Effector memory CD8-positive, alpha-beta T cell (primary cell): ENCODE measurements at regions not wholly inside any gene's neighbourhood (a gene's known extent, or its start where the extent isn't known, plus 50 kb on each side); places are given as distances from the start of the nearest gene placed in this dataset.

Experiments used
- ATAC-seq: fragments of 150-1000 bp; cut with Tn5 transposase; replicated peaks from 2 replicates; pipeline ENCODE4 v1.10.0; 2021; ENCODE audit warnings: mild to moderate bottlenecking, moderate library complexity
- DNase-seq, 3 experiments: peaks; one replicate each; pipeline ENCODE4 v3.0.0; 2021
- H3K27ac Mint-ChIP-seq, 2 donors: one replicate each; pipeline ENCODE4 v1.8.0; 2022; ENCODE audit warnings: mild to moderate bottlenecking in 2 of 2, mixed read lengths in 2 of 2, moderate library complexity in 2 of 2
- H3K27me3 Mint-ChIP-seq, 2 donors: one replicate each; pipeline ENCODE4 v1.8.0; 2022; ENCODE audit warnings: mixed read lengths in 2 of 2
- H3K36me3 Mint-ChIP-seq: one replicate; pipeline ENCODE4 v1.8.0; 2022; ENCODE audit warnings: mild to moderate bottlenecking, moderate library complexity, mixed read lengths; ENCODE audit not compliant: insufficient read depth
- H3K4me1 Mint-ChIP-seq, 2 donors: one replicate each; pipeline ENCODE4 v1.8.0; 2022; ENCODE audit warnings: low read depth in 2 of 2, mixed read lengths in 2 of 2
- H3K4me3 Mint-ChIP-seq, 2 donors: one replicate each; pipeline ENCODE4 v1.8.0; 2022; ENCODE audit warnings: mild to moderate bottlenecking in 2 of 2, mixed read lengths in 2 of 2, moderate library complexity in 2 of 2
- H3K9me3 Mint-ChIP-seq, 2 donors: one replicate each; pipeline ENCODE4 v1.8.0; 2022; ENCODE audit warnings: mixed read lengths in 2 of 2

DNA sequence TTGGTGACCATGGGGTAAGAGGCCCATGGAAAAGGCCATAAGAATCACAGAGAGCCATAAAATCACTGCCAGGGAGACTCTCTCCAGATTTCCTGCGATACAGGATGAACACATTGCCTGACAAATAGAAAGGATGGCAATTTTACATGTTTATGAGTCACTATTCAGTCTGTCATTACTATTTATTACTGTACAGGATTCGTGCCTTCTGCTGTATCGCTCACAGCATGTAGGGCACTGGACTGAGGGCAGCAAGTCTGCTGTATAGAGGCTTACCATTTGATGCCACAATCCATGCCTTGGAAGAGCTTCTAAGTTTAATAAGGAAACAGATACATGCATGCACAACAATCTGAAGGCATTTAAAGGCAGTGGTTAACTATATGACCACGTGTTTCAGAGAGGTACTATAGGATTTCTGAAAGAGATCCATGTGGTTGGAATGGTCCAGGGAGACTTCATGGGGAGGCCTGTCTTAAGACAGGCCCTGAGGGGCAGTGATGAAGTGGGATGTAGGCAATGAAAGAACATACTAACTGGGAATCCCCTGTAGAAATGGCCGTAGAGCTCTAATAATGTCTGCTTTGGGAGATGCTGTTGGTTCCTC lies 702.4 kb upstream of the RAB6C start:
- ATAC-seq (no peak), DNase-seq (no peak)
- H3K27ac Mint-ChIP-seq: no peak overlapping the region
- H3K27me3 Mint-ChIP-seq: no peaks in the 10 kb centered on the region
- no peaks in the 10 kb centered on the region for H3K4me1 Mint-ChIP-seq
- no peak overlapping the region for H3K4me3 Mint-ChIP-seq
- H3K9me3 Mint-ChIP-seq: peaks cover 0 to 2% of the 10 kb centered on the region in 2 donors
- H3K36me3 Mint-ChIP-seq: no peaks in the 10 kb centered on the region

DNA sequence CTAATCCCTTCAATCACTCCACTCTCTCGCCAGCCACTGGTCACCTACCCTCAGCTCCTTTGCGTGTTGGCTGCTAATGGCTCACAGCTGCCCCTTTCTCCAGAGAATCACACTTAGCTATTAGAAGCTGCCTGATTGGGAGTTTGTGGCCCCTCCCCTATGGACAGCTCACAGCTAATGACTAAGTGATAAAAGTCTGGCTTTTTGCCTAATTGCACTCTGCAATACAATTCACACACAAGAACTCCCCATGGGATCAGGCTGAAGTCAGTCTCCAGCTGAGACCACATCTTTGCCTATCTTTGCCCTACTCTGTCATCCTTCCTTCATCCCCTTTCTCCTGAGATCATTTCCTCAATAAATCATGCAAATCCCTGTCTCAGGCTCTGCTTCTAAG lies 701.9 kb upstream of the RAB6C start:
- Mint-ChIP-seq H3K9me3 (peaks cover 0 to 2% of the 10 kb centered on the region in 2 donors), H3K4me1 (no peaks in the 10 kb centered on the region), H3K36me3 (no peaks in the 10 kb centered on the region), H3K27ac (no peak overlapping the region), H3K4me3 (no peak overlapping the region), H3K27me3 (no peaks in the 10 kb centered on the region)
- no peak for ATAC-seq
- DNase-seq: no peak

DNA sequence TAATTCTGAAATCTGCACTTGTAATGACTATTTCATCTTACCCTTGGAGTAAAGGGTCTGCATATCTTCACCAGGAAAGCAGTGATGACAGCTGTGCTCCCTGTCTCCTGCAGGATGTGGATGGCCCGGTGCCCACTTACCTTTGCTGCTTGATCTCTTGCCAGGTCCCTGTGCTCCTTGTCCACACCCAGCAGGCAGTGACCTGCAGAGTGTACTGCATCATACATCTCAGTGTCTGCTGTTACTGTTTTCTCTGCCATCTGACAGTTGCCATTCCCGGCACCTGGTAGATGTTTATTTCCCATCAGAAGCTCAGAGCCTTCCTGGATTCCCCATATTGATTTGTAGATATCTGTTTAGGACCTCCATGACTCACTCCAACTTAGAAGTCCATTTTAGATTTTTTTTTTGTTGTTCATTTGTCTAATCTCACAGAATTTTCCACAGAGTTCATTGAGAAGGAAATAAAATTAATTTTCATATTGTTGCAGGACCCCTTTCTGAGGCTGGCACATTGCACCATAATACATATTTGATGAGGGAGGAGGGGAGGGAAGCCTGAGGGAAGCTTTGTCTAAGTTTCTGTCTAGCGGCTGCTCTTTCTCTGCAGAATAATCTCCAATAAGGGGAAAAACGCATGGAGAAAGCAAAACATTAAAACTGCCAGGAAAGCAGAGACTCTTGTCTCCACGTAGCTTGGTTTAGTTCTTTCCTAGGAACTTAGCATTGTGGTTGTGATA lies 697.5 kb upstream of the RAB6C start:
- Mint-ChIP-seq H3K4me3 (no peak overlapping the region), H3K36me3 (no peaks in the 10 kb centered on the region), H3K4me1 (no peaks in the 10 kb centered on the region), H3K27ac (no peak overlapping the region), H3K9me3 (peaks cover 0 to 4% of the 10 kb centered on the region in 2 donors), H3K27me3 (no peaks in the 10 kb centered on the region)
- DNase-seq (no peak), ATAC-seq (no peak)

DNA sequence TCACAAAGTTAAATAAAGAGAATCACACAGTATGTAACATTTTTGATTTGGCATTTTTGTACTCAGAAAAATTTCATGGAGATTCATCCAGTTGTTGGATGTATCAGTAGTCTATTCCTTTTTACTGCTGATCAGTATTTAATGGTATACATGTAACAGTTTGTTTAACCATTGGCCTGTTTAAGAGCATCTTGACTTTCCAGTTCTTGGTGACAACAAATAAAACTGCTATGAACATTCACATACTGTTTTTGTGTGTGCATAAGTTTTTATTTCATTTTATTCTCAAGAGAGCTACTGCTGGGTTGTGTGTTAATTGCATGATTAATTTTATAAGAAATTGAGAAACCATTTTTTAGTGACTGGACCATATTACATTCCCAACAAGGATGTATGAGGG lies 694.5 kb upstream of the RAB6C start:
- Mint-ChIP-seq H3K36me3 (peaks cover 3% of the 10 kb centered on the region), H3K4me1 (no peaks in the 10 kb centered on the region), H3K27me3 (no peaks in the 10 kb centered on the region), H3K4me3 (no peak overlapping the region), H3K27ac (no peak overlapping the region), H3K9me3 (peaks cover 0 to 4% of the 10 kb centered on the region in 2 donors)
- ATAC-seq: no peak
- no peak for DNase-seq

DNA sequence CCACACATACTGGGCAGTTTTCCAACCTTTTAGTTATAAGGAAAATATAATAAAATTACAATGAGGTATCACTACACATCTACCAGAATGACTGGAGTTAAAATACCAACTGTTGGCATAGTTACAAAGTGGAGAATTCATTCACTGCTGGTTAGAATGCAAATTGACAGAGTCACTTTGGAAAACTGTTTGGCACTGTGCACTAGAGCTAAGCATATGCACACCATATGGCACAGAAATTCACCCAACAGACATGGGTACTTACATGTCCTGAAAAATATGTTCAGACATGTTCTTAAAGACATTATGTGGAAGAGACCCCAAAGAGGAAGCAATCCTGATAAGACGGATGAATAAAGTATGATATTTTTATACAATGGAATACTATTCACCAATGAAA lies 686.1 kb upstream of the RAB6C start:
- Mint-ChIP-seq H3K27ac (no peak overlapping the region), H3K36me3 (peaks cover 3% of the 10 kb centered on the region), H3K9me3 (peaks cover 6 to 14% of the 10 kb centered on the region in 2 donors), H3K27me3 (no peaks in the 10 kb centered on the region), H3K4me3 (no peak overlapping the region), H3K4me1 (no peaks in the 10 kb centered on the region)
- no peak for DNase-seq
- ATAC-seq: no peak

DNA sequence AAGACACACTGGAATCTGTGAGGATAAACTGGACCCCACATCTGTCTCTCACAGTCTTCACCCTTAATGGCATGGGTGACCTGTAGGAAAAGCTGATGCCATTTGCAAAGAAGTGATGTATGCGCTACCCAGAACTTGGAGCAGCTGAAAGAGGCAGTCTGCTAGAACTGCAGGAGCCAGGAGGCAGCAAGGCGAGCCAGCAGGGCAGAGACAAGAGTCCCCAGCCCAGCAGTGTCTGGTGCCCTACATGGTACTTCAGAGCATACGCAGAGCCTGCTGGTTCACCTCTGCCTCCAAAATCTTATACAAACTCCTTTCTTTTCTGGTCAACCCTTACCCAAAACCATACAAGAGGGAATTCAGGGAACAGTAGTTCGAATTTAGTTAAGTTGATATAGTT lies 683.1 kb upstream of the RAB6C start:
- ATAC-seq: no peak

DNA sequence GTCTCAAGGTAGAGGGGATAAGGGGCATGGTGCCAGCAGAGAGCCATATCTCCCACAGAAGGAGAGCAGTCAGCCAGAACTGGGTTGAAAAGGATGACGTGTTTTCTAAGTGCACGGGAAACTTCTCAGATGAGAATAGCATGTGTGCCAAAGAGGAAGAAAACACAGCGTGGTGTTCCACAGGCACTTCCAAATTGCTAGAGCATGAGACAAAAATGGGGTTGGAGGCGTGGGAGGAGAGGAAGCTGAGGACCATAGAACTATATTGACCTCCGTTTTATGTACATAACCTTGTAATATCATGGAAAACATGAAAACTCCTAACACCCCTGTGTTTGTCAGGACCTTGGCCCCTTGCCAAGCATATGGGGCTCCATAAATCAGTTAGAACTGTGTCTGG lies 682.7 kb upstream of the RAB6C start:
- Mint-ChIP-seq H3K4me3 (no peak overlapping the region), H3K4me1 (no peaks in the 10 kb centered on the region), H3K36me3 (peaks cover 3% of the 10 kb centered on the region), H3K9me3 (peaks cover 6 to 7% of the 10 kb centered on the region in 2 donors), H3K27ac (no peak overlapping the region), H3K27me3 (peaks cover 5 to 14% of the 10 kb centered on the region in 2 donors)
- DNase-seq (no peak), ATAC-seq (no peak)

More for the DNA sequence above, 683.1 kb upstream of the RAB6C start:
- Mint-ChIP-seq H3K27me3 (peaks cover 5 to 14% of the 10 kb centered on the region in 2 donors), H3K27ac (no peak overlapping the region), H3K4me1 (no peaks in the 10 kb centered on the region), H3K4me3 (no peak overlapping the region), H3K9me3 (peaks cover 6 to 8% of the 10 kb centered on the region in 2 donors), H3K36me3 (peaks cover 3% of the 10 kb centered on the region)
- DNase-seq: no peak

DNA sequence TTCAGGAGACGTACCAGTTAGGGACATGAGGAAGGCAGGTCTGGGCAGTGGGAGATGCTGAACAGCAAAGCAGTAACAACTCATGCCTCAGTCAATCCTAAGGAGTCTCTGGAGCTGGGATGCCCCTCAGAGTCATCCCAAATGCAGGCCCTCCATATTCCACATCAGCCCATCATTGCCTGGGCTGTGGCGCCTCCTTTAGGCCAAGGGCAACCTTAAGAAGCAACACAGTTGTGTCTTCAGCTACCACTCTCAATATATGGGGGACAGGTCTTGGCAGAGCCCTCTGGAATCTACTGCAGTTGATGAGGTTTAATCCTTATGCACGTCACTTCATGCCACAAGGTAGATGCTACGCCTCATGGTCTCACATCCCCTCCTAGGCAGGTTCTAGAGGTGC lies 682.0 kb upstream of the RAB6C start:
- no peak for DNase-seq
- H3K27ac Mint-ChIP-seq: no peak overlapping the region
- H3K4me3 Mint-ChIP-seq: no peak overlapping the region
- peaks cover 5 to 14% of the 10 kb centered on the region in 2 donors for H3K27me3 Mint-ChIP-seq
- H3K36me3 Mint-ChIP-seq: peaks cover 3% of the 10 kb centered on the region
- no peaks in the 10 kb centered on the region for H3K4me1 Mint-ChIP-seq
- peaks cover 6 to 7% of the 10 kb centered on the region in 2 donors for H3K9me3 Mint-ChIP-seq
- ATAC-seq: no peak

DNA sequence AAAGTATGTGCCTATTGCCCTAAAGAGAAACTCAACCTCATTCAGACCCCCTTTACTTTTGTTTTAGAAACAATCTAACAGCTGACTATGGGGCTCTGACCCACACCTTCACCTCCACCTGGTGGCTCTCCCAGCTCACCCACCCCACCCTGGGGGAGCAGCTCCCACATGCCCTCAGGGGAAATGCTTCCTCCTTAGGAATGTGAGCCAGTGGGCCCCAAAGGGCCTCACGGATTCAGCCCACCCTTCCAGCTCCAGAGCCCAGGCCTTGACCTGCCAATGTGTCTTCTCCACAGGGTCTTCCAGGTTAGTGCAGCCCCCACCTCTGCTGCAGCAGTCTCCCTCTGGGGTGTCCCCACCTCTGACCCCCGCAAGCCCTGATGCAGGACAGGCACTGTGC lies 680.1 kb upstream of the RAB6C start:
- ATAC-seq (no peak), DNase-seq (no peak)
- H3K9me3 Mint-ChIP-seq: peaks cover 4 to 7% of the 10 kb centered on the region in 2 donors
- H3K4me1 Mint-ChIP-seq: no peaks in the 10 kb centered on the region
- no peak overlapping the region for H3K4me3 Mint-ChIP-seq
- no peak overlapping the region for H3K27ac Mint-ChIP-seq
- H3K36me3 Mint-ChIP-seq: peaks cover 3% of the 10 kb centered on the region
- H3K27me3 Mint-ChIP-seq: peaks cover 5 to 14% of the 10 kb centered on the region in 2 donors

DNA sequence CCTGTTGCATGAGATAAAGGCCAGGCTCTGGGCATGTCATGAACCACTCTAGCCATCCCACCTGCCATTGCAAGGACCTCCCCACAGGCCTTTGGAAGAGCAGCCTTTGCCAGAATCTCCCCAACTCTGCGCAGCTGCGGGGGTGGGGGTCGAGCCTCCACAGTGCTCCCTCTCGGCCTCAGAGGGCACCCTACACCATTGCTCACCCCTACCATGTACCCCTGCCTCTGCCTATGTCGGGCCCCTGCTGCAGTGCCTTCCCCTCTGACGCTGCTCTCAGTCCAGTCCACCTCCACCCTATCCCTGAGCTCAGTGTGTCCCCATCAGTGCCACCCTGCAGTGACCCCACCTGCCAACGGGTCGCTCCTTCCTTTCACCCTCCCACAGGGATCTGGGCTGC lies 679.7 kb upstream of the RAB6C start:
- Mint-ChIP-seq H3K36me3 (peaks cover 3% of the 10 kb centered on the region), H3K9me3 (peaks cover 4 to 7% of the 10 kb centered on the region in 2 donors), H3K27ac (no peak overlapping the region), H3K27me3 (peaks cover 5 to 14% of the 10 kb centered on the region in 2 donors), H3K4me1 (no peaks in the 10 kb centered on the region), H3K4me3 (no peak overlapping the region)
- DNase-seq: no peak
- no peak for ATAC-seq

DNA sequence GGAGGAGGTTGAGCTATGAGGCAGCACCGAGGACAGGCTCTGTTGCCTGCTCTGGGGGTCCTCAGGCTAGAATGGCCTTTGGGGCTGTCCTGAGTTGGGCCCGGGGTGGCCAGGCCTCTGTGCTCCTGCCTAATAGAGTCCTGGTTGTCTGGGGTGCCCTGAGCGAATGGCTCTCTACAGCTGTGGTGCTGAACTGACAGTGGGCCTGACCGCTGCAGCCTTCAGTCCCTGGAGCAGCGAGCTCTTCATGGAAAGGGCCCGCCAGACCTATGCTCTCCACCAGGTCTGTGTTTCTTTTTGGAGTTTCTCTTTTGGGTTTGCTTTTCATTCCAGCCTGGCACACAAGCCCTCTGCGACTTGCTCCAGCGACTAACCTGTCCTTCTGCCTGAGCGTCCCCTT lies 679.0 kb upstream of the RAB6C start:
- Mint-ChIP-seq H3K4me3 (no peak overlapping the region), H3K27ac (no peak overlapping the region), H3K27me3 (peaks cover 5 to 14% of the 10 kb centered on the region in 2 donors), H3K36me3 (peaks cover 3% of the 10 kb centered on the region), H3K9me3 (peaks cover 4 to 7% of the 10 kb centered on the region in 2 donors), H3K4me1 (no peaks in the 10 kb centered on the region)
- DNase-seq: no peak
- ATAC-seq: no peak

DNA sequence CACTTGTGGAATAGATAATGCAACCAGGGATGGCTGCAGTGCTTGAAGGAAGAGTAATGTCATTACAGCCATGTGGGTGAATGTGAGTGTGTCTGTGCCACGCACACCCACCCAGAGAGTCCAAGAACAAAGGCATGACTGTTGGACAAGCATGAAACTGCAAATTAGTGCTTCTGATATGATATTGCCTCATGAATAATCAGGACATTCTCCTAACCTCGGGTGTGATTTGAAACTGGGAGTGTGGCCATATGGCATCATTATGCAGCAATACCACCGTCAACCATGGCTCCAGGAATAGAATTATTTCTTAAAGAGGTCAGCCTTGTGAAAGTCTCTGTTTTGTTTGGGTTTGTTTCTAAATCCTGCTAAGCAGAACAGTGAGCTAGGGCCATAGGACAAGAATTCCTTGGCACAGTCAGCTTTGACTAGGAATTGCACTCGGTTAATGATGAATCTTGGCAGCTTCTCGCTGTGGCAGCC lies 678.0 kb upstream of the RAB6C start:
- Mint-ChIP-seq H3K9me3 (peaks cover 4 to 5% of the 10 kb centered on the region in 2 donors), H3K27ac (no peak overlapping the region), H3K36me3 (peaks cover 3% of the 10 kb centered on the region), H3K4me3 (no peak overlapping the region), H3K27me3 (peaks cover 5 to 14% of the 10 kb centered on the region in 2 donors), H3K4me1 (no peaks in the 10 kb centered on the region)
- DNase-seq (no peak), ATAC-seq (no peak)

DNA sequence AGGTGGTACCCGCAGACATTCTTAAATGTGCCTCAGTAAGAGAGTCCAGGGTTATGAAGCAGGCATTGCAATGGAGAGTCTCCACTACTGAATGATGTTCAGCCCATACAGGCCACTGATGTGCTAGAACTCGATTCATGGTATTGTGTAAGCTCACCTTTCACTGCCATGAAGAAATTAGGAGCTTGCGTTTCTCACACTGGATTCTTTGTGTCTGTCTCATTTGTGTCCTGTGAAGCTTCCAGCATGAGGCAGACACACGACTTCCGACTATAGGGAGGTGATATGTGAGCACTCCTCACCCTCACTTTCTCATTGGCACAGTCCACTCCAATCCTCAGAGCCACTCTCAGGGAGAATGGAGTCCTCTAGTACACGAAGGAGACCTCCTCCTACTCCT lies 677.4 kb upstream of the RAB6C start:
- no peaks in the 10 kb centered on the region for H3K4me1 Mint-ChIP-seq
- H3K4me3 Mint-ChIP-seq: no peak overlapping the region
- no peak overlapping the region for H3K27ac Mint-ChIP-seq
- no peaks in the 10 kb centered on the region for H3K9me3 Mint-ChIP-seq
- H3K36me3 Mint-ChIP-seq: peaks cover 3% of the 10 kb centered on the region
- DNase-seq (no peak), ATAC-seq (no peak)
- peaks cover 5 to 14% of the 10 kb centered on the region in 2 donors for H3K27me3 Mint-ChIP-seq

DNA sequence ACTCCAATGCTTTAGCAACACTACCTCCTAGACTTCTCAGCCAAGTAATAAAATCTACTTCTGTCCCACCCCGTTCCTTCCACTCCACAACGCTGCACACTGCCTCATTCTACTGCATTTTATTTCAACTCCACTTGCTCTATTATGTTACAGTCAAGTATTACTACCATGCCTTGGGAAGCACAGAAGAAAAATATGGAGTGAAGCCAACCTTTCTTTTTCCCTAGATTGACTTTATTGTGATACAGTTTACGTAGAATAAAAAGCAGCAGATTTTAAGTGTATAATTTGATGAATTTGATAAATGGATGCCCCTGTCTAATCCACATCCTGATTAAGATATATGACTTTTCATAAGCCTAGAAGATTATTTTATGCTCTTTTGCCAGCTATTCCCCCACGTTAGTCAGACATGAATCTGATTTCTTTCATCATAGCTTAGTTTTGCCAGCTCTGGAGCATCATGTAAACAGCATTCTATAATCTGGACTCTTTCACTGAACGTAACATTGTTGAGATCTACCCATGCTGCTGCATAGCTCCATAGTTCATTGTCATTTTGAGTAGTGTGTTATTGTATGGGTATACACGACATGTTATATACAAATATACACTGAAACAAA lies 676.8 kb upstream of the RAB6C start:
- H3K9me3 Mint-ChIP-seq: no peaks in the 10 kb centered on the region
- ATAC-seq (no peak), DNase-seq (no peak)
- H3K36me3 Mint-ChIP-seq: peaks cover 3% of the 10 kb centered on the region
- no peak overlapping the region for H3K4me3 Mint-ChIP-seq
- H3K4me1 Mint-ChIP-seq: no peaks in the 10 kb centered on the region
- peaks cover 5 to 14% of the 10 kb centered on the region in 2 donors for H3K27me3 Mint-ChIP-seq
- no peak overlapping the region for H3K27ac Mint-ChIP-seq
